Gastrocnemius medialis (tissue), 4 donors: ENCODE measurements at regions not wholly inside any gene's neighbourhood (a gene's known extent, or its start where the extent isn't known, plus 50 kb on each side); places are given as distances from the start of the nearest gene placed in this dataset.

Experiments
- ATAC-seq, 2 donors: fragments of 150-250 bp; one replicate each; pipeline ENCODE4 v1.9.1; 2016
- DNase-seq, 2 donors: peaks; one replicate each; pipeline ENCODE4 v3.0.0-alpha.2; 2019
- H3K27ac ChIP-seq, 4 donors: fragments of 200-600 bp; sonication (generic); 1 replicate in 1 of 4; 2 replicates in 3 of 4; pipeline ENCODE4 v1.5.1; 2016 to 2018; ENCODE audit warnings: mild to moderate bottlenecking in 2 of 4, moderate library complexity in 1 of 4
- H3K27me3 ChIP-seq, 3 donors: fragments of 200-600 bp; sonication (generic) in 2 of 3; 1 replicate in 1 of 3; 2 replicates in 2 of 3; pipeline versions ENCODE4 v1.5.1 to v1.6.0; 2016 to 2019; ENCODE audit warnings: mild to moderate bottlenecking in 1 of 3, moderate library complexity in 1 of 3
- H3K36me3 ChIP-seq, 2 donors: fragments of 200-600 bp; sonication (generic) in 1 of 2; one replicate each; pipeline ENCODE4 v1.5.1; 2017 to 2018
- H3K4me1 ChIP-seq, 2 donors: fragments of 200-600 bp; sonication (generic) in 1 of 2; one replicate each; pipeline ENCODE4 v1.5.1; 2016 to 2017; ENCODE audit warnings: mild to moderate bottlenecking in 2 of 2
- H3K4me3 ChIP-seq, 4 donors: fragments of 200-600 bp; sonication (generic) in 3 of 4; 1 replicate in 1 of 4; 2 replicates in 3 of 4; pipeline ENCODE4 v1.5.1; 2016 to 2019; ENCODE audit warnings: mild to moderate bottlenecking in 2 of 4
- H3K9me3 ChIP-seq, 3 donors: fragments of 200-600 bp; sonication (generic) in 2 of 3; 1 replicate in 1 of 3; 2 replicates in 2 of 3; pipeline ENCODE4 v1.5.1; 2016 to 2019
- CTCF ChIP-seq, 5 experiments: fragments of 450-650 bp in 3 of 5; fragments of 200-600 bp in 2 of 5; sonication (generic) in 2 of 5; IDR thresholded peaks in 4 of 5; conservative IDR thresholded peaks in 1 of 5; 1 replicate in 4 of 5; 2 replicates in 1 of 5; pipeline ENCODE4 v1.5.1; 2016 to 2019; ENCODE audit warnings: antibody characterized with exemption in 5 of 5, mild to moderate bottlenecking in 3 of 5, moderate library complexity in 3 of 5
- POLR2A ChIP-seq, 2 donors: fragments of 450-650 bp; IDR thresholded peaks; one replicate each; pipeline ENCODE4 v1.6.1; 2017; ENCODE audit warnings: antibody characterized with exemption in 2 of 2, mild to moderate bottlenecking in 2 of 2, moderate library complexity in 2 of 2
- in situ Hi-C, 4 donors: fragments of 200-750 bp; cut with MboI; loops; one replicate each; pipeline versions ENCODE4 v1.15.0 to v1.8.0; 2017; ENCODE audit warnings: low sequenced_read_pairs in 4 of 4
- intact Hi-C: fragments of 100-400 bp; cut with DNase I; formaldehyde crosslinking; loops from one replicate; pipeline ENCODE4 v1.15.1; 2023; ENCODE audit warnings: low total_unique reads

GRCh38 chr5:30605693-30606268, 587.7 kb upstream of the CDH6 start:
- in situ Hi-C loops (no loop called here), intact Hi-C loops (no loop called here)
- Histone ChIP-seq H3K27me3 (no peaks in the 10 kb centered on the region), H3K27ac (no peak overlapping the region), H3K9me3 (no peaks in the 10 kb centered on the region), H3K36me3 (no peaks in the 10 kb centered on the region), H3K4me1 (no peaks in the 10 kb centered on the region), H3K4me3 (no peak overlapping the region)
- no peak for ATAC-seq
- DNase-seq, result no peak
- TF ChIP-seq CTCF (IDR thresholded peaks at IDR 0.05 in 4 of 5, conservative IDR thresholded peaks at IDR 0.05 in 1 of 5) (no peak), POLR2A (IDR thresholded peaks at IDR 0.05) (no peak)

DNA sequence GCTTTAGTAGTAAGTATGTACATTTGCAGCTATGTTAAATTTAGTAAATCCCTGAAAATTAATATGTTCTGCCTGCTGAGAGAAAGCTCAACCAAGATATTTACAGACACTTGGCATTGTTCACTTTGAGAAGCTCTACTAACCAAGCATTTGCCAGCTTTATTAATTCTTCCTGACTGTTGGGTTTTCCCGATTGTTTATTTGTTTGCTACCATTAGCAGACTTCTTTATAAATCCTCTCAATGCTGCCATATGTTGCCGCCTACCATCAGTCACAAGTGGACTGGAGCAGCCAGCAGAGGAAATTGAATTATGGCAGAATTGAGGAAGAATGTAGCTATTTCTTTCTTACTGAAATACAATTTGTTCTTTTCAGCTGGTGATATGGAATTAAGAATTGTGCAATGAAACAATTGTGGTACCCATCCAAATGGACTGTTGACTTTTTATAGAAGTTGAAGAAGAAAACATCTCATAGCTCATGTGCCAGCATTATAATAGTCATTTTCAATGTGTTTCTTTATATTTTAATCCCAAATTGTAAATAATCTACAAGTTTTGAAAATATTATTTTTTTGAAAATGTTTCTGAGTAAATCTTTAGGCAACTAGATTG, 588.7 kb upstream of the CDH6 start:
- Histone ChIP-seq H3K9me3 (no peaks in the 10 kb centered on the region), H3K27ac (no peak overlapping the region), H3K4me3 (no peak overlapping the region), H3K27me3 (no peaks in the 10 kb centered on the region), H3K36me3 (no peaks in the 10 kb centered on the region), H3K4me1 (no peaks in the 10 kb centered on the region)
- in situ Hi-C loops, result no loop called here
- no peak for DNase-seq
- no peak for TF ChIP-seq POLR2A (IDR thresholded peaks at IDR 0.05)
- no peak for TF ChIP-seq CTCF (IDR thresholded peaks at IDR 0.05 in 4 of 5, conservative IDR thresholded peaks at IDR 0.05 in 1 of 5)
- ATAC-seq, result no peak
- intact Hi-C loops, result no loop called here

- no peak overlapping the region for H3K4me3 ChIP-seq
- H3K36me3 ChIP-seq, result no peaks in the 10 kb centered on the region
- no peak for ATAC-seq
- H3K27me3 ChIP-seq, result no peaks in the 10 kb centered on the region
- in situ Hi-C loops, result no loop called here
- no peaks in the 10 kb centered on the region for H3K9me3 ChIP-seq
- intact Hi-C loops, result no loop called here
- no peak for DNase-seq
- no peak overlapping the region for H3K27ac ChIP-seq
- TF ChIP-seq POLR2A (IDR thresholded peaks at IDR 0.05) (no peak), CTCF (IDR thresholded peaks at IDR 0.05 in 4 of 5, conservative IDR thresholded peaks at IDR 0.05 in 1 of 5) (no peak)
- H3K4me1 ChIP-seq, result no peaks in the 10 kb centered on the region
Measured at GRCh38 chr5:30600892-30601291, 592.6 kb upstream of the CDH6 start.

DNA sequence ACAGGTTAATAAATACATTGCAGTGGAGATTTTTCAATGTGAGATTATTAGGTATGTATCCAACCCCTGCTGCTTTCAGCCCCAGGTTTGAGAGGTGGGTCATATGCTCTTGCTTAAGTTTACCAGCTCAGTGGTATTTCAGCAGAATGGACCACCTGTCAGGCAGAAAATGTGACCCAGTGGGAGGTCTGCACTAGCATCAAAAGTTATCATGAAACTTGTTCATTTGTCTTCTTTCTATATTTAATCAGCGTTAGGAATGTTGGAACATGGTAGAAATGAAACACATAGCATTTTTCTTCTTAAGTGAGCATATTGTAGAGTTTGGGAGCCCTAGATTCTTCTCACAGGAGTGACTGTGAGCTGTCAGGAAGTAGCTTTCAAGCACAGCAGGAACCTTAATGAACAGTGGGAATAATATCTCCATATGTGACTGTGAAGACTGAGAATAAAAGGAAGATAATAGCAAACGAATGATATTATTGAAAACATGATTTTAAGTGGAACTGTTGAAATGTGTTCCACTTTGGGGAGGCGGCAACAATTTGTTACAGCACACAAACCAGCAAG, 596.9 kb upstream of the CDH6 start:
- in situ Hi-C loops, result no loop called here
- H3K9me3 ChIP-seq, result no peaks in the 10 kb centered on the region
- DNase-seq, result no peak

More for the DNA sequence above, 596.9 kb upstream of the CDH6 start:
- Histone ChIP-seq H3K4me3 (no peak overlapping the region), H3K27me3 (no peaks in the 10 kb centered on the region), H3K4me1 (no peaks in the 10 kb centered on the region), H3K27ac (no peak overlapping the region), H3K36me3 (no peaks in the 10 kb centered on the region)
- intact Hi-C loops, result no loop called here
- ATAC-seq, result no peak
- TF ChIP-seq POLR2A (IDR thresholded peaks at IDR 0.05), result no peak
- TF ChIP-seq CTCF (IDR thresholded peaks at IDR 0.05 in 4 of 5, conservative IDR thresholded peaks at IDR 0.05 in 1 of 5), result no peak
